Astrocyte of the spinal cord (primary cell): ENCODE measurements at regions not wholly inside any gene's neighbourhood (a gene's known extent, or its start where the extent isn't known, plus 50 kb on each side); places are given as distances from the start of the nearest gene placed in this dataset.

Experiments
- DNase-seq: peaks from one replicate; pipeline ENCODE4 v3.0.0; 2011; ENCODE audit warnings: low read depth, low spot score
- H3K4me3 ChIP-seq: 2 replicates; pipeline ENCODE4 v1.5.1; 2011; ENCODE audit warnings: low read depth, mild to moderate bottlenecking, low read length, moderate library complexity
- CTCF ChIP-seq: IDR thresholded peaks from 2 replicates; pipeline ENCODE4 v1.5.1; 2012; ENCODE audit warnings: low read depth, mild to moderate bottlenecking, low read length, inconsistent platforms
- in situ Hi-C: cut with HindIII; loops from 2 replicates; pipeline ENCODE4 v1.10.0; 2017; ENCODE audit warnings: low sequenced_read_pairs

GRCh38 chr2:212737392-212738172 is 199.0 kb upstream of the ERBB4 start:
- H3K4me3 ChIP-seq = no peak overlapping the region
- in situ Hi-C loops = no loop called here
- no peak for TF ChIP-seq CTCF
- no peak for DNase-seq

GRCh38 chr2:212736385-212736726 is 197.8 kb upstream of the ERBB4 start:
- H3K4me3 ChIP-seq = no peak overlapping the region
- DNase-seq = no peak
- in situ Hi-C loops = no loop called here
- no peak for TF ChIP-seq CTCF

- no peak for TF ChIP-seq CTCF
- no peak overlapping the region for H3K4me3 ChIP-seq
- DNase-seq = no peak
- in situ Hi-C loops = no loop called here
Measured at GRCh38 chr2:212733273-212733672, 194.7 kb upstream of the ERBB4 start.

GRCh38 chr2:212732860-212733259 is 194.3 kb upstream of the ERBB4 start:
- no peak for TF ChIP-seq CTCF
- in situ Hi-C loops = no loop called here
- no peak for DNase-seq
- no peak overlapping the region for H3K4me3 ChIP-seq

- TF ChIP-seq CTCF = no peak
- no peak for DNase-seq
Measured at GRCh38 chr2:212730994-212731393, 192.4 kb upstream of the ERBB4 start.

GRCh38 chr2:212728717-212729116 is 190.1 kb upstream of the ERBB4 start:
- in situ Hi-C loops = no loop called here
- TF ChIP-seq CTCF = no peak
- DNase-seq = no peak
- no peak overlapping the region for H3K4me3 ChIP-seq

More at GRCh38 chr2:212730994-212731393, 192.4 kb upstream of the ERBB4 start:
- in situ Hi-C loops = no loop called here
- no peak overlapping the region for H3K4me3 ChIP-seq
